Sigmoid colon (tissue), 3 donors: ENCODE measurements at regions not wholly inside any gene's neighbourhood (a gene's known extent, or its start where the extent isn't known, plus 50 kb on each side); places are given as distances from the start of the nearest gene placed in this dataset.

Experiments
- CTCF ChIP-seq, 4 experiments: fragments of 450-650 bp in 3 of 4; fragments of 200-600 bp in 1 of 4; IDR thresholded peaks; one replicate each; pipeline ENCODE4 v1.5.1; 2016 to 2019; ENCODE audit warnings: antibody characterized with exemption in 4 of 4, mild to moderate bottlenecking in 3 of 4, moderate library complexity in 2 of 4
- POLR2A ChIP-seq, 2 donors: fragments of 450-650 bp; IDR thresholded peaks; one replicate each; pipeline ENCODE4 v1.6.1; 2016; ENCODE audit warnings: antibody characterized with exemption in 2 of 2, mild to moderate bottlenecking in 2 of 2, moderate library complexity in 2 of 2

GRCh38 chr12:128111951-128112350 lies 155.0 kb upstream of the TMEM132C start:
- TF ChIP-seq CTCF (IDR thresholded peaks at IDR 0.05) (no peak), POLR2A (IDR thresholded peaks at IDR 0.05) (no peak)
